Small intestine (tissue), 7 donors: ENCODE measurements at regions not wholly inside any gene's neighbourhood (a gene's known extent, or its start where the extent isn't known, plus 50 kb on each side); places are given as distances from the start of the nearest gene placed in this dataset.

Source experiments
- DNase-seq, 2 donors: peaks; one replicate each; pipeline versions ENCODE4 v3.0.0 to v3.0.0-alpha.2; 2013
- FAIRE-seq: peaks from 2 replicates; lab custom pipeline; 2012; peaks lifted over from hg19 to GRCh38; lab: Jason Lieb, UNC
- H3K27ac ChIP-seq, 3 donors: one replicate each; pipeline ENCODE4 v1.5.1; 2013; ENCODE audit warnings: low read length in 2 of 3, mild to moderate bottlenecking in 2 of 3, control low read depth in 1 of 3, inconsistent platforms in 1 of 3, low read depth in 1 of 3, moderate library complexity in 1 of 3
- H3K27me3 ChIP-seq, 3 donors: one replicate each; pipeline ENCODE4 v1.6.1; 2013; ENCODE audit warnings: low read length in 3 of 3, inconsistent platforms in 1 of 3; ENCODE audit not compliant: control insufficient read depth in 3 of 3, insufficient read depth in 3 of 3
- H3K36me3 ChIP-seq, 3 donors: one replicate each; pipeline ENCODE4 v1.6.1; 2013; ENCODE audit warnings: low read length in 3 of 3, inconsistent platforms in 1 of 3, low read depth in 1 of 3, mild to moderate bottlenecking in 1 of 3, moderate library complexity in 1 of 3; ENCODE audit not compliant: control insufficient read depth in 3 of 3, insufficient read depth in 2 of 3
- H3K4me1 ChIP-seq, 3 donors: one replicate each; pipeline ENCODE4 v1.6.1; 2013; ENCODE audit warnings: low read length in 2 of 3, inconsistent platforms in 1 of 3, low read depth in 1 of 3, mild to moderate bottlenecking in 1 of 3, moderate library complexity in 1 of 3; ENCODE audit not compliant: control insufficient read depth in 3 of 3, insufficient read depth in 2 of 3
- H3K4me3 ChIP-seq, 3 donors: one replicate each; pipeline ENCODE4 v1.5.1; 2013; ENCODE audit warnings: low read length in 3 of 3, control low read depth in 1 of 3, inconsistent platforms in 1 of 3, low read depth in 1 of 3, mild to moderate bottlenecking in 1 of 3, moderate library complexity in 1 of 3
- H3K9me3 ChIP-seq, 2 donors: one replicate each; pipeline ENCODE4 v1.6.1; 2013; ENCODE audit warnings: low read depth in 1 of 2, low read length in 1 of 2; ENCODE audit not compliant: control insufficient read depth in 2 of 2, insufficient read depth in 1 of 2
- WGBS, 3 donors: extraction: QIAGEN DNeasy Blood & Tissue Kit; methylation state at CpG; one replicate each; pipeline ENCODE4 v1.1.7; 2013; 5-methylcytosine and 5-hydroxymethylcytosine counted together
- donor health status: healthy with polysubstance abuse.
- donor health status: control.
- donor health status: control.
- donor health status: Bipolar disorder and iron deficiency.
- donor health status: healthy.

- no peaks in the 10 kb centered on the region for H3K4me1 ChIP-seq
- H3K27me3 ChIP-seq = no peaks in the 10 kb centered on the region
- no peak overlapping the region for H3K4me3 ChIP-seq
- 53 to 78% (median 64%) methylated on average over 2 of the region's 2 CpGs for WGBS, 3 donors
- no peaks in the 10 kb centered on the region for H3K36me3 ChIP-seq
- FAIRE-seq (no peak), DNase-seq (no peak)
- H3K27ac ChIP-seq = no peak overlapping the region
- H3K9me3 ChIP-seq = no peaks in the 10 kb centered on the region
Measured at GRCh38 chr2:81495556-81495955, 1191.0 kb upstream of the LRRTM1 start.

- Histone ChIP-seq H3K4me3 (no peak overlapping the region), H3K36me3 (no peaks in the 10 kb centered on the region), H3K27me3 (no peaks in the 10 kb centered on the region), H3K4me1 (no peaks in the 10 kb centered on the region), H3K27ac (no peak overlapping the region), H3K9me3 (peaks cover 3 to 12% of the 10 kb centered on the region in 2 donors)
- 64 to 80% (median 72%) methylated on average over 4 of the region's 4 CpGs for WGBS, 3 donors
- FAIRE-seq = no peak
- DNase-seq = no peak
Measured at GRCh38 chr2:81483254-81483653, 1178.7 kb upstream of the LRRTM1 start.

DNA sequence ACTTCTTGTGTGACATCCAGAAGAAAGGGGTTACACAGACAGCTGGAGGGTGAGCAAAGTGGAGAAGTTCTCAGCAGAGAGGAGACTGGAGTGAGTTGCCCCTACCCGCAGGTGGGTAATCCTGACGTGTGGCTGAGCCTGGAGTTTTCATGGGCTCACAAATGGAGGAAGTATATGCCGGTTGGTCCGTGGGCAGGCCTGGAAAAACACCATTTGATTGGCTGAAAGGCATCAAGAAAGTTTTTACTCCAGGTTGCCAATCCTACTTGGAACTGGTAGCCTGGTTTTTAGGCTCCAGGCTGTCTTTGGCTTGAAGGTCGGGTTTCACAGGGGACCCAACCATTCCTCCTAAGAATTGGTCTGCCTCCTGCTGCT, 1177.4 kb upstream of the LRRTM1 start:
- peaks cover 3 to 16% of the 10 kb centered on the region in 2 donors for H3K9me3 ChIP-seq
- H3K36me3 ChIP-seq = no peaks in the 10 kb centered on the region
- no peak overlapping the region for H3K4me3 ChIP-seq
- 81 to 88% (median 82%) methylated on average over 5 of the region's 5 CpGs for WGBS, 3 donors
- H3K27ac ChIP-seq = no peak overlapping the region
- no peak for DNase-seq
- H3K27me3 ChIP-seq = no peaks in the 10 kb centered on the region
- no peaks in the 10 kb centered on the region for H3K4me1 ChIP-seq
- no peak for FAIRE-seq

DNA sequence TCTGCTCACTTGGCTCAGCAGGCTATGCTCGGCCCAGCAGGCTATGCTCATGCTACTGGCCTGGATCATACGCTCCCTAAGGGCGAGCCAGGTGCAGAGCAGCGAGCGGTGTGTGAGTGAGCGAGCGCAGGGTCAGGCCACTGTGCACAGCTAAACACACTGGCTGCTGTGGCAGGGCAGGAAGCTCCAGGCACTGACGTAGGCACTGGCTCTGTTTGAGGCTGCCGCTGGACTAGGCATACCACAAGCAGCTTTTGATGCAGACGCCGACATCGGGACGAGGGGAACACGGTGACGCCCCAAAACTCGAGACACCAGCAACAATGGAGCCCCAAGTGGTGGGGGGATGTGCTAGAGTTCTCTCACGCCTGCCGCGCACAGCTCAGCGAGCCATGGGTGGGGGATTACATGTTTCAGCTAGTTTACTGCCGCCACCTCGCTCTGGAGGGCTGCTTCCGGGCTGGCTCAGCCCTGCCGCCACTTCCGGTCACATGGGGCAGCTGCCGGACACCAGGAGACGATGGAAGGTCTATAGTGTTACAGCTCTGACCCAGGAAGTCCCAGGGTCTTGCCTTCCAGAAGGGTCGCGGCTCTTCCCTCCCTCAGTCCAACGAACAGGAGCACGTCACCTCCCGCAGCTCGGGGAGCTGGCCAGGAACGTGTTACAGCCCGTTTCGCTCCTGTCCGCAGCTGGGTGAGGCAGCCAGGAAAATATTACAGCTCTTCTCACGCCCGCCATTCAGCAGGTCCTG, 1176.9 kb upstream of the LRRTM1 start:
- H3K9me3 ChIP-seq = peaks cover 3 to 16% of the 10 kb centered on the region in 2 donors
- H3K27ac ChIP-seq = no peak overlapping the region
- H3K4me3 ChIP-seq = no peak overlapping the region
- WGBS, 3 donors = 89 to 92% (median 90%) methylated on average over 39 of the region's 39 CpGs
- no peaks in the 10 kb centered on the region for H3K4me1 ChIP-seq
- no peaks in the 10 kb centered on the region for H3K27me3 ChIP-seq
- DNase-seq = no peak
- no peak for FAIRE-seq
- H3K36me3 ChIP-seq = no peaks in the 10 kb centered on the region

GRCh38 chr2:81467096-81467495, 1162.5 kb upstream of the LRRTM1 start:
- 96 to 98% (median 96%) methylated on average over 29 of the region's 29 CpGs for WGBS, 3 donors
- Histone ChIP-seq H3K9me3 (no peaks in the 10 kb centered on the region), H3K4me1 (no peaks in the 10 kb centered on the region), H3K36me3 (no peaks in the 10 kb centered on the region), H3K4me3 (no peak overlapping the region), H3K27ac (no peak overlapping the region), H3K27me3 (no peaks in the 10 kb centered on the region)
- DNase-seq (no peak), FAIRE-seq (no peak)

DNA sequence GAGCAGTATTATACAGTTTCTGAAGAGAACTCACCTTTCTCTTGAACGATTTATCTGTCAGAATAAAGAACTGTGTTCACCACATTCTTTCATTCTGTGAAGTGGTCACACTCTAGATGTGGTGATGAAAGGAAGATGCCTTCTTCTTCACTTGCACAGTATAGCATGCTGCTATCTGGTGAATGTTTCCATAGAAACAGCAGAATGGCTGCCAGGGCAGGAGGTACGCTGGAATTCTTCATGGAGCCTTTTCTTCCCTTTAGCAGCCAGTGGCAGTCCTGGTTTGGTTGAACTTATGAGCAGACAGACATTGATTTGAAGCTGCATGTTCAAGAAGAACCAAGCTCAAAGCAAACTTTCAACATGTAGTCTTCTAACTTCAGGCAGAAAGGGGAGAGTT, 1157.9 kb upstream of the LRRTM1 start:
- H3K27me3 ChIP-seq = no peaks in the 10 kb centered on the region
- no peak for DNase-seq
- no peaks in the 10 kb centered on the region for H3K4me1 ChIP-seq
- H3K36me3 ChIP-seq = no peaks in the 10 kb centered on the region
- no peak overlapping the region for H3K4me3 ChIP-seq
- no peak for FAIRE-seq
- no peaks in the 10 kb centered on the region for H3K9me3 ChIP-seq
- 61 to 72% (median 64%) methylated on average over 2 of the region's 2 CpGs for WGBS, 3 donors
- H3K27ac ChIP-seq = no peak overlapping the region

DNA sequence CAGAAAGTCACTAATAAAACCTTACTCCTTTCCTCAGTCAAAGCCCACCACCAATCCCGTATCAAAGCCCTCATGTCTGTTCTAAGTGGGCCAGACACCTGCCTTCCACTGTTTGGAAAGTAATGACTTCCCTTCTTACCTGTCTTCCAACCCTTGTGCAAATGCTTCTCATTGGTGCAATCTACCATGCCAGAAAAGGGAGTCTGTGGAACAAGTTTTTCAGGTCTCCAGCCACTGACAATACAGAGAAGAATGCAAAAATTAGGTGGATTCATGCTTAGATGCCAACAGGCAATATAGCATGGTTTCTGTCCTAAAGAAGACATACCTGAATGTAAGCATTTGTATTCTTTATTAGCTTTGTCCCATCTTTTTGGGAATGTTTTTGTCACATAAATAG, 1140.6 kb upstream of the LRRTM1 start:
- FAIRE-seq = no peak
- H3K9me3 ChIP-seq = no peaks in the 10 kb centered on the region
- H3K36me3 ChIP-seq = no peaks in the 10 kb centered on the region
- no peaks in the 10 kb centered on the region for H3K27me3 ChIP-seq
- no peak overlapping the region for H3K27ac ChIP-seq
- WGBS, 3 donors = 0 to 44% (median 22%) methylated on average over 1 of the region's 1 CpG
- no peak for DNase-seq
- H3K4me1 ChIP-seq = no peaks in the 10 kb centered on the region
- no peak overlapping the region for H3K4me3 ChIP-seq

- no peaks in the 10 kb centered on the region for H3K9me3 ChIP-seq
- no peaks in the 10 kb centered on the region for H3K4me1 ChIP-seq
- H3K27me3 ChIP-seq = no peaks in the 10 kb centered on the region
- no peaks in the 10 kb centered on the region for H3K36me3 ChIP-seq
- WGBS, 3 donors = 85 to 87% (median 87%) methylated on average over 4 of the region's 4 CpGs
- H3K4me3 ChIP-seq = no peak overlapping the region
- no peak overlapping the region for H3K27ac ChIP-seq
- DNase-seq (no peak), FAIRE-seq (no peak)
Measured at GRCh38 chr2:81437456-81438000, 1133.0 kb upstream of the LRRTM1 start.

DNA sequence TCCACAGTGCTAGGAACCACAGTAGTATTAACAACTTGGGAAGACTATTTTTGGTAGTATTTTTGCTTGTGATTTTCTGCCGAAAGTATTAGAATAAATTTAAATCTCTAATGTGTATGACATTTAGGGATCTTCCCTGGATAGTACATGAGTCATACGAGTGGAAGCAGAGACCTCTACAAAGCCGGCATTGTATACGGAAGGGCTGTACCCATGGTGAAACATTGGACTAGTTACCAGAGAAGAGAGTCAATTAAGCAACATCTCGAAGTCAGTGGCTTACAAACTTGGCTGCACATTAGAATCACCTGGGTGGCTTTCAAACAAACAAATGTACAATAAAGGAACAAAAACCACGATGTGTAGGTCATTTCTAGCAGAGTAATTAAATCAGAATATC, 1131.7 kb upstream of the LRRTM1 start:
- H3K4me3 ChIP-seq = no peak overlapping the region
- H3K36me3 ChIP-seq = no peaks in the 10 kb centered on the region
- H3K27me3 ChIP-seq = no peaks in the 10 kb centered on the region
- no peak for DNase-seq
- H3K4me1 ChIP-seq = no peaks in the 10 kb centered on the region
- no peaks in the 10 kb centered on the region for H3K9me3 ChIP-seq
- FAIRE-seq = no peak
- WGBS, 3 donors = 54 to 61% (median 60%) methylated on average over 6 of the region's 6 CpGs
- H3K27ac ChIP-seq = no peak overlapping the region
